ENCODE measurements at regions not wholly inside any gene's neighbourhood (a gene's known extent, or its start where the extent isn't known, plus 50 kb on each side); places are given as distances from the start of the nearest gene placed in this dataset.

DNA sequence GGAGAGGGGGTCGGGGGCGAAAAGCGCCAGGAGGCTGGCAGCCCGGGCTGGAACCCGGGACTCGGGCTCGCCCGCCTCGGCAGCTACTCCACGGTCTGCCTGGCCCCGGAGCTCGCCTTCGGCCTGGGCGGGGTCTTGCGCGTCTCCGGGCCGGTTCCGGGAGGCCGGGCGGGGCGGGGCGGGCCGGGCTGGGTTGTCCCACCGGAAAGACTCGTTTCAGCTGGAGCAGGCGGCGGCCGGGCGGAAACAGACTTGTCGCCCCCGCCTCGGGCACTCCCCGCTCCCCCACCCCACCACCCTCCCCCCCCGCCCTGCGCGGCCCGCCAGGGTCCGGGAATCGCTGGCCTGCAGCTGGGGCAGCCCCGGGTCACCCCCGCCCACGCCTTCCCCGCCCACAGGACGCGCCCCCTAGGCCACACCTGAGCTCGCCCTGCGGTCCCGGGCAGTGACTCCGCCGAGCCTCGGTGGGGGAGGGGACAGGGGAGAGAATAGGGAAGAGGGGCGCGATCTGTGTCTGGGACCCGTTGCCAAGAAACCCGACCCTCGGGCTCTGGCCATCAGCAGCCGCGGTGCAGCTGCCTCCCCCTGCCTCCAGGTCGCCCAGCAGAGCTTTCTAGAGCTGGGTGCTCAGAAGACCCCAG, 109.4 kb downstream of the KCTD15 start:
- no peaks in the 10 kb centered on the region for H3K9me3 Mint-ChIP-seq
- H3K36me3 Mint-ChIP-seq, result no peaks in the 10 kb centered on the region
- H3K27me3 Mint-ChIP-seq (ENCODE audit: low read depth), result peaks cover 31% of the 10 kb centered on the region
- H3K4me1 Mint-ChIP-seq, result peaks cover 10% of the 10 kb centered on the region
- peak in 1 of 2 experiments; percentile 59 for DNase-seq (ENCODE audit: low spot score in 2 of 2, unreplicated experiment in 2 of 2)
- no peak overlapping the region for H3K27ac Mint-ChIP-seq
- TF ChIP-seq, protein P1, sequence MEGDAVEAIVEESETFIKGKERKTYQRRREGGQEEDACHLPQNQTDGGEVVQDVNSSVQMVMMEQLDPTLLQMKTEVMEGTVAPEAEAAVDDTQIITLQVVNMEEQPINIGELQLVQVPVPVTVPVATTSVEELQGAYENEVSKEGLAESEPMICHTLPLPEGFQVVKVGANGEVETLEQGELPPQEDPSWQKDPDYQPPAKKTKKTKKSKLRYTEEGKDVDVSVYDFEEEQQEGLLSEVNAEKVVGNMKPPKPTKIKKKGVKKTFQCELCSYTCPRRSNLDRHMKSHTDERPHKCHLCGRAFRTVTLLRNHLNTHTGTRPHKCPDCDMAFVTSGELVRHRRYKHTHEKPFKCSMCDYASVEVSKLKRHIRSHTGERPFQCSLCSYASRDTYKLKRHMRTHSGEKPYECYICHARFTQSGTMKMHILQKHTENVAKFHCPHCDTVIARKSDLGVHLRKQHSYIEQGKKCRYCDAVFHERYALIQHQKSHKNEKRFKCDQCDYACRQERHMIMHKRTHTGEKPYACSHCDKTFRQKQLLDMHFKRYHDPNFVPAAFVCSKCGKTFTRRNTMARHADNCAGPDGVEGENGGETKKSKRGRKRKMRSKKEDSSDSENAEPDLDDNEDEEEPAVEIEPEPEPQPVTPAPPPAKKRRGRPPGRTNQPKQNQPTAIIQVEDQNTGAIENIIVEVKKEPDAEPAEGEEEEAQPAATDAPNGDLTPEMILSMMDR (IDR thresholded peaks at IDR 0.05; ENCODE audit: unreplicated experiment), result no peak
- H3K4me3 Mint-ChIP-seq, result peak overlapping the region; percentile 79

DNA sequence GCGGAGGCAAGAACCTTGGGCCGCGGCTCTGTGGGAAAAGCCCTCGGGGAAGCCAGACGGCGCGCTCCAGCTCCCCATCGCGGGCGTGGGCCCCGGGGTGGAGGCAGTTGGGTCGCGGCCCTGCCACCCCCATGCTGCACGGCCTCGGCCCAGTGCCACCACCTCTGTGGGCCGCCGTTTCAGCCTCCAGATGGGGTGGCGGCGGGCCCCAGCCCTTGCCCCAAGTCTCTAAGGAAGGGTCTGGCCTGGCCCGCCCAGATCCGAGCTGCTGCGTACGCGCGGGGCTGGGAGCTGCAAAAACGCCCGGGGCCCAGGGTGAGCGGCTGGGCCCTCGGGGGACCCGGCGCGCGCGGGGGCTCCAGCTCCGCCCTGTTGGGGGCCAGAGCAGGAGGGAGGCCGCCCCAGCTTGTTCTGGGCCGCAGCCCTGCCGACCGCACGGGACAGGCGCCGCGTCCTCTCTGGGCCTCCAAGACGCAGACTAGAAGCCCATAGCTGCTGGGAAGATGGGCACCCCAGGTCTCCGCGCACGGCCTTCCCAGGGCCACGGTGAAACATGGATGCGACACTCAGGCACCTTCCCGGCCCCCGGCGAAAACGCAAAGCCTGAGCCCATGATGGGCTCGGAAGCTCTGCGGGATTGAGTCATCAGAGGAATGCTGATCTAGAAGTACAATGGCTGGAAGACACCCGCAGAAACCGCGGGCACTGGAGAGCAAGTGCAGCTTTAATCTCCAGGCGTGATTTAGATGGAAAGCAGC, 110.1 kb downstream of the KCTD15 start:
- Mint-ChIP-seq H3K4me3 (peak overlapping the region; percentile 61), H3K4me1 (peaks cover 10% of the 10 kb centered on the region), H3K9me3 (no peaks in the 10 kb centered on the region), H3K27me3 (ENCODE audit: low read depth) (peaks cover 31% of the 10 kb centered on the region), H3K36me3 (no peaks in the 10 kb centered on the region), H3K27ac (no peak overlapping the region)
- TF ChIP-seq, protein P1 (IDR thresholded peaks at IDR 0.05; ENCODE audit: unreplicated experiment), result no peak
- DNase-seq (ENCODE audit: low spot score in 2 of 2, unreplicated experiment in 2 of 2), result no peak

DNA sequence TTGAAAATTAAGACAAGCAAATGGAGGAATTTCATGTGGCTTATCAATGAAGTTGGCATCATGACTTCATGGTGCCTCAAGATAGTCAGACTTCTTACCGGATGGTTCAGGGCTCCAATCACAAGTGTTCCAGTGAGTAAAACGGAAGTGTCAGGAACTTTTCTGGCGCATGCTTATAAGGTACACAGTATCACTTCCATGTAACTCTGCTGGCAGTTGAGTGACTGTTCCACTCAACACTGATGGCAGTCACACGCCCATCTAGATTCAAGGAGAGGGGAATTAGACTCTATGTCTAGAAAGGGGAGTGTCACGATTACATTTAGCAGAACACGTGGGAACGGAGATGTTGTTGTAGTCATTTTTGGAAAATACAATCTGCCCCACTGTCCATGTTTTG, 114.3 kb downstream of the KCTD15 start:
- Mint-ChIP-seq H3K4me3 (no peak overlapping the region), H3K4me1 (no peaks in the 10 kb centered on the region), H3K36me3 (no peaks in the 10 kb centered on the region), H3K27me3 (ENCODE audit: low read depth) (peaks cover 23% of the 10 kb centered on the region), H3K9me3 (no peaks in the 10 kb centered on the region), H3K27ac (no peak overlapping the region)
- TF ChIP-seq, protein P1 (IDR thresholded peaks at IDR 0.05; ENCODE audit: unreplicated experiment), result no peak
- DNase-seq (ENCODE audit: low spot score in 2 of 2, unreplicated experiment in 2 of 2), result no peak

DNA sequence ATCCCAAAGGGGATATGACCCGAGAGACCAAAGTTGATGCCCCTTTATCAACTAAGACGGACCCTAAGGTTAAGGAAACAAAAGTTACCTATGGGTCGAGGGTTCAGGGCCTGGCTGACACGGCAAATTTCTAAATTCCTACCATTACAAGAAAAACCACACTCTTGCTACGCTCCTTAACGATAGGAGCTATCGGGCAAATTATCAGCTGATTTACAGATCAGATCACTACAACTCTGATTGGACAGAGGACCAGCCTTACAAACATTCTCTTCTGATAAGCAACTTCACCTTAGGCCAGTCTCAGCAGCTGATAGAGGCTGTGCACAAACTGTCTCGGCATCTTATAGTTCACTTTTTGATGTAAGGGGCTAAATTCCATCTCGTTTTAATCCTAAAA, 117.9 kb downstream of the KCTD15 start:
- DNase-seq (ENCODE audit: low spot score in 2 of 2, unreplicated experiment in 2 of 2), result no peak
- peaks cover 5% of the 10 kb centered on the region for H3K27me3 Mint-ChIP-seq (ENCODE audit: low read depth)
- H3K9me3 Mint-ChIP-seq, result peaks cover 6% of the 10 kb centered on the region
- H3K4me1 Mint-ChIP-seq, result no peaks in the 10 kb centered on the region
- H3K4me3 Mint-ChIP-seq, result no peak overlapping the region
- no peak overlapping the region for H3K27ac Mint-ChIP-seq
- H3K36me3 Mint-ChIP-seq, result no peaks in the 10 kb centered on the region
- TF ChIP-seq, protein P1 (IDR thresholded peaks at IDR 0.05; ENCODE audit: unreplicated experiment), result no peak

DNA sequence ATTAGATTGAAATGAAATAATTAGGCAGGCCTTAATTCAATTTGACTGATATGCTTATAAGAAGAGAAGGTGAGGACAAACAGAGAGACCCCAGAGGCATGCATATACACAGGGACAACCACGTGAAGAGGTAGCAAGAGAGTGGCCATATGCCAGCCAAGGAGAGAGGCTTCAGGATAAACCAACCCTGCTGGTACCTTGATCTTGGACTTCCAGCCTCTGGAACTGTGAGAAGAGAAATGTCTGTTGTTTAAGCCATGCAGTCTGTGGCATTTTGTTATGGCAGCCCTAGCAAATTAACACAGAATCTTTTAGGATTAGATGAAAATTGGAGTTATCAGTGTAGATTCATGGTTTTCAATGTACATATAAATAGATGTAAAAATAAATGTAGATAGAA, 120.1 kb downstream of the KCTD15 start:
- H3K36me3 Mint-ChIP-seq, result no peaks in the 10 kb centered on the region
- no peak for DNase-seq (ENCODE audit: low spot score in 2 of 2, unreplicated experiment in 2 of 2)
- H3K4me3 Mint-ChIP-seq, result no peak overlapping the region
- no peak overlapping the region for H3K27ac Mint-ChIP-seq
- peaks cover 5% of the 10 kb centered on the region for H3K27me3 Mint-ChIP-seq (ENCODE audit: low read depth)
- no peaks in the 10 kb centered on the region for H3K4me1 Mint-ChIP-seq
- H3K9me3 Mint-ChIP-seq, result peaks cover 6% of the 10 kb centered on the region
- TF ChIP-seq, protein P1 (IDR thresholded peaks at IDR 0.05; ENCODE audit: unreplicated experiment), result no peak
